GM12873 (cell line): ENCODE measurements at regions not wholly inside any gene's neighbourhood (a gene's known extent, or its start where the extent isn't known, plus 50 kb on each side); places are given as distances from the start of the nearest gene placed in this dataset.

Experiments
- CTCF ChIP-seq: IDR thresholded peaks from 2 replicates; pipeline ENCODE4 v1.5.1; 2012; ENCODE audit warnings: low read depth, mild to moderate bottlenecking, moderate library complexity, low read length, control low read depth; ENCODE audit not compliant: insufficient read depth; ENCODE audit errors: missing control alignments

DNA sequence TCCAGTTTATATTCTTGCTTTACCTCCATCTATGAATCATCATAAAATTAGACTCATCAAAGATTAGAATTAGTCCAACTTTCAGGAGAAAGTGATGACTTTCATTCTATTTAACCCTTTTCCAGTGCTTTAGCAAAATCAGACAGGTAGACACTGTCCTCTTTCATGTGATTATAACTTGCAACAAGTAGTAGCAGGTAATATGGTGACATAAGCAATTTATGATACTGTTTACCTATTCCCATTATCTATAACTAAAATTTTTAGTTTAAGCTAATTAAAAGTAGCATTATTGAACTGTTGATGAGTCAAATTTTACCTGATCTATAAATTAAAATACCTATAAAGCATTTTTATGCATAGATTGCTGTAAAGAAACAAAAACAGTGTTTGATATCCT, 351.6 kb downstream of the SEC23A start:
- no peak for TF ChIP-seq CTCF

- TF ChIP-seq CTCF, result no peak
Measured at GRCh38 chr14:38749936-38750335, 353.1 kb downstream of the SEC23A start.

DNA sequence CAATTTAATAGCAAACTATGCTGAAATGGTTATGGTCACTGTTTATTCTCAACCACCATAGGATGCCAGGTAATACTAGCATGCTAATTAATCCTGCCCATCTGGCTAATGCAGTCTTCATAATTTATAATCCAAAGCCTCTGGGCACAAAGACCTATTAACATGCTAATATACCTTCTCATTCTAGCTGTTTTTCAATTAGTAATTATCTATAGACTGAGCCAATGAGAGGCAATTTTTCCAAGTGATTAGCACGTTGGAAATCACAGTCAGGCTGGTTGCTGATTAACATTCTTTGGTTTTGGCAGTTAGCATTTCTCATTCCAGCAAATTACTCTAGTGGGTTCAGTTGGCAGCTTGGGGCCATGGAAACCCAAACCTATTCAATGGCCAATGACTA, 357.2 kb downstream of the SEC23A start:
- TF ChIP-seq CTCF, result no peak

DNA sequence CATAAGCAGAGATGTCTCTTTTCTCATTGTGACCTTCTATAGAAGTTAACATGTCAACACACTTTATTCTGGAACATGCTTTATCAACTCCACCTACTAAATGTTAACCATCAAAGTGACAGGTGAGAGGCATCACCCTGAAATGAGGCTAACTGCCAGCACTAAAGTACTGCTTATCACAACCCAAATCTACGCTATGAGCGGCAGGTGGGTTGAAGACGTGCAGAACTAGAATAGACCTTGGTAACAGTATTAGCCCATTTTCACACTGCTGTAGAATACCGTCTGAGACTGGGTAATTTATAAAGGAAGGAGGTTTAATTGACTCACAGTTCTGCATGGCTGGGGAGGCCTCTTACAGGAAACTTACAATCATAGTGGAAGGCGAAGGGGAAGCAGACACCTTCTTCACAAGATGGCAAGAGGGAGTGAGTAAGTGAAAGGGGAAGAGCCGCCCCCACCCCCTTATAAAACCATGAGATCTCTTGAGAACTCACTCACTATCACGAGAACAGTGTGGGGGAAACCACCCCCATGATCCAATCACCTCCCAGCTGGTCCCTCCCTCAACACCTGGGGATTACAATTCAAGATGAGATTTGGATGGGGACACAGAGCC, 359.0 kb downstream of the SEC23A start:
- no peak for TF ChIP-seq CTCF

DNA sequence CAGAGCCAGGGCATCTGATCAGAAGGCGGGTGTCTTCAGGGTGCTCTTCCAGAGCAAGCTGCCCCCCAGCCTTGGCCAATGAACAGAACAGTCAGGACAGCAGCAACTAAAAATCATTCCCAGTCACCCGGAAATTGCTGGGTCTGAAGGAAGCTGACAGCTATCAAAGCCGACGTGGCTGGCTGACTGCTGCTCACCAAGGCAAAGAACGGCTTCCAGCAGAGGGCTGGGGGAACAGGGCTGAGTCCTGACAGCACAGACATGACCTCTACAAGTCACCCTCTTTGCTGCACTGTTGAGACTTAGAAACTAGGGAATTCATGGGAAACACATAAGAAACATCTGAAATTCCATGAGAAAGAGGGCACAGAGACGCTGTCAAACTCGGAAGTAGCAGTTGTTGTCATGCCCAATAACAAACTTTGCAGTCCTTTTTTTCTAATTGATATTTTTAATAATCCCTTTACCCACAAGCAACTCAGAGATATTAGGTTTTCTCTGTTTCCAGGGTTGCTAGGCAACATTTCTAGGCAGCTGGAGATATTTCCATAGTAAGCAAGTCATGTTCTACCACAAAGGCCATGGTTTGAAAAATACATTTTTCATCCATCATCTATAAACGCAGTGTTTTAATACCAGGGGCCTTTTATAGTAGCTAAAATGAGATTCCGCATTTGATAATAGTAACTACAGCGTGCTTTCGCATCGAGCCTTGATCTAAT, 365.2 kb downstream of the SEC23A start:
- TF ChIP-seq CTCF, result no peak

GRCh38 chr14:38735005-38735404, 368.0 kb downstream of the SEC23A start:
- no peak for TF ChIP-seq CTCF

GRCh38 chr14:38731962-38732361, 371.1 kb downstream of the SEC23A start:
- TF ChIP-seq CTCF, result no peak
